Psoas muscle (tissue), 7 donors: ENCODE measurements at regions not wholly inside any gene's neighbourhood (a gene's known extent, or its start where the extent isn't known, plus 50 kb on each side); places are given as distances from the start of the nearest gene placed in this dataset.

Experiments
- ATAC-seq, 4 donors: fragments of 200-7000 bp; cut with Tn5 transposase; one replicate each; pipeline ENCODE4 v1.9.1; 2020; ENCODE audit warnings: moderate library complexity in 3 of 4, mild to moderate bottlenecking in 2 of 4
- DNase-seq, 2 donors: peaks; one replicate each; pipeline ENCODE4 v3.0.0-alpha.2; 2020
- H3K27ac ChIP-seq: fragments of 200-600 bp; one replicate; pipeline ENCODE4 v1.8.0; 2022
- H3K27me3 ChIP-seq, 3 donors: fragments of 200-600 bp in 1 of 3; one replicate each; pipeline versions ENCODE4 v1.6.1 to v1.8.0; 2013 to 2022; ENCODE audit warnings: low read length in 2 of 3, mild to moderate bottlenecking in 2 of 3, moderate library complexity in 1 of 3; ENCODE audit not compliant: insufficient read depth in 3 of 3
- H3K36me3 ChIP-seq, 2 donors: fragments of 200-600 bp in 1 of 2; one replicate each; pipeline versions ENCODE4 v1.6.1 to v1.8.0; 2013 to 2022; ENCODE audit warnings: low read depth in 1 of 2, mild to moderate bottlenecking in 1 of 2, moderate library complexity in 1 of 2; ENCODE audit not compliant: insufficient read depth in 1 of 2
- H3K4me1 ChIP-seq: fragments of 200-600 bp; one replicate; pipeline ENCODE4 v1.8.0; 2022
- H3K4me3 ChIP-seq: fragments of 200-600 bp; one replicate; pipeline ENCODE4 v1.8.0; 2022; ENCODE audit warnings: mild to moderate bottlenecking
- H3K9me3 ChIP-seq: fragments of 200-600 bp; one replicate; pipeline ENCODE4 v1.8.0; 2022
- WGBS, 3 donors: extraction: QIAGEN DNeasy Blood & Tissue Kit; methylation state at CpG; one replicate each; pipeline versions ENCODE4 v1.1.6 to v1.1.7; 2013; 5-methylcytosine and 5-hydroxymethylcytosine counted together
- intact Hi-C, 2 donors: fragments of 100-400 bp; cut with DNase I; formaldehyde crosslinking; loops; one replicate each; pipeline versions ENCODE4 v1.11.0 to v1.14.2; 2022
- TF ChIP-seq, protein P1 (sequence below): fragments of 200-600 bp; IDR thresholded peaks from one replicate; pipeline ENCODE4 v1.8.0; 2022; ENCODE audit warnings: antibody characterized with exemption
- donor health status: healthy with polysubstance abuse.
- donor health status: DM: no; HTN: no; CAD: no; lungs with moderate emphysema.
- donor health status: Bipolar disorder and iron deficiency.
- donor health status: healthy.
- donor health status: DM: yes; HTN: yes; CAD: no.
- donor health status: DM: no; HTN: no; CAD: no.
- donor health status: DM: yes; HTN: yes; CAD: no.

DNA sequence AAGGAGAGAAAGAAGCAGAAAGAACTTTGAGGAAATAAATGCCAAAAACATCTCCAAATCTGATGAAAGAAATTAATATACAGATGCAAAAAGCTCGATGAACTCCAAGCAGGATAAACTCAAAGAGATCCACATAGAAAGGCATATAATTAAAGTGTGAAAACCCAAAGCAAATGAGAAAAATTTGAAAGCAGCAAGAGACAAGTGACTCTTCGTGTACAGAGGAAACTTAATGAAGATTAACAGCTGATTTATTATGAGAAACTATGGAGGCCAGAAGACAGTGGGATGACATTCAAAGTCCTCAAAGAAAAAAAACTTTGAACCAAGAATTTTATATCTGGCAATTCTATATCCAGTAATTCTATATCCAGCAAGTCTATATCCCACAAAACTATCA is 163.0 kb upstream of the TMCC3 start:
- Histone ChIP-seq H3K27me3 (peaks cover 0 to 2% (median 0%) of the 10 kb centered on the region in 3 donors), H3K9me3 (peaks cover 33% of the 10 kb centered on the region), H3K4me1 (no peaks in the 10 kb centered on the region), H3K27ac (no peak overlapping the region), H3K36me3 (no peaks in the 10 kb centered on the region), H3K4me3 (no peak overlapping the region)
- ATAC-seq (no peak), DNase-seq (no peak)
- TF ChIP-seq, protein P1, sequence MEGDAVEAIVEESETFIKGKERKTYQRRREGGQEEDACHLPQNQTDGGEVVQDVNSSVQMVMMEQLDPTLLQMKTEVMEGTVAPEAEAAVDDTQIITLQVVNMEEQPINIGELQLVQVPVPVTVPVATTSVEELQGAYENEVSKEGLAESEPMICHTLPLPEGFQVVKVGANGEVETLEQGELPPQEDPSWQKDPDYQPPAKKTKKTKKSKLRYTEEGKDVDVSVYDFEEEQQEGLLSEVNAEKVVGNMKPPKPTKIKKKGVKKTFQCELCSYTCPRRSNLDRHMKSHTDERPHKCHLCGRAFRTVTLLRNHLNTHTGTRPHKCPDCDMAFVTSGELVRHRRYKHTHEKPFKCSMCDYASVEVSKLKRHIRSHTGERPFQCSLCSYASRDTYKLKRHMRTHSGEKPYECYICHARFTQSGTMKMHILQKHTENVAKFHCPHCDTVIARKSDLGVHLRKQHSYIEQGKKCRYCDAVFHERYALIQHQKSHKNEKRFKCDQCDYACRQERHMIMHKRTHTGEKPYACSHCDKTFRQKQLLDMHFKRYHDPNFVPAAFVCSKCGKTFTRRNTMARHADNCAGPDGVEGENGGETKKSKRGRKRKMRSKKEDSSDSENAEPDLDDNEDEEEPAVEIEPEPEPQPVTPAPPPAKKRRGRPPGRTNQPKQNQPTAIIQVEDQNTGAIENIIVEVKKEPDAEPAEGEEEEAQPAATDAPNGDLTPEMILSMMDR, result no peak
- intact Hi-C loops, result no loop called here
- WGBS, 3 donors, result 27 to 69% (median 33%) methylated on average over 2 of the region's 2 CpGs

DNA sequence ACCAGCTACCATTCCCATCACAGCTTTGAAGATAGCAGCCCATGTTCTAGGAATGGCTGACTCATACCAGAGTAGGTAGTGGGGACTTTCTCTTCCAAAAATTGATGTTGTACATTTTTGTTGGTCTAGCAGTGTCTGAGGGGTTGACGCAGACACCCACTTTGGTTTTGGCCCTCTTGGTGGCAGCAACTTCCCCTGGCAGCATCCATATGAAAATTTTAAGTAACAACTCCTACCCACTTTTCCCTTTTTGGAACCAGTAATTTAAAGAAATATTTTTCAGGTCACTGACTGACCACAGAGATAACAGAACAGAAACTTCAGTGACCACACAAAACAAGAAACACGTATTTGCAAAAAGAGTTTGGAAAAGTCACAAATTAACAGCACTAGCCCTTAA is 162.0 kb upstream of the TMCC3 start:
- intact Hi-C loops, result no loop called here
- WGBS, 3 donors, result 90 to 93% (median 93%) methylated on average over 2 of the region's 2 CpGs
- TF ChIP-seq, protein P1, result no peak

DNA sequence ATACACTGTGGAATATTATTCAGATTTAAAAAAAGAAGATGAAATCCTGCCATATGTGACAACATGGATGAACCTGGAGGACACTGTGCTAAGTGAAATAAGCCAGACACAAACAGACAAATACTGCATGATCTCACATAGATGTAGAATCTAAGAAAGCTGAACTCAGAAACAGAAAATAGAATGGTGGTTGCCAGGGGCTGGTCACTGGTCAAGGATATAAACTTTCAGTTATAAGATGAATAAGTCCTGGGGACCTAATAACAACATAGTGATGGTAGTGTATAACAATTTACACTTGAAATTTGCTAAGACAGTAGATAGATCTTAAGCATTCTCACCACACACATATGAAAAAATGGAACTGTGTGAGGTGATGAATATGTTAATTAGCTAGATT is 161.3 kb upstream of the TMCC3 start:
- ATAC-seq (no peak), DNase-seq (no peak)
- Histone ChIP-seq H3K4me1 (no peaks in the 10 kb centered on the region), H3K27me3 (peaks cover 0 to 2% (median 0%) of the 10 kb centered on the region in 3 donors), H3K4me3 (no peak overlapping the region), H3K9me3 (peaks cover 33% of the 10 kb centered on the region), H3K36me3 (no peaks in the 10 kb centered on the region), H3K27ac (no peak overlapping the region)
- TF ChIP-seq, protein P1, result no peak
- intact Hi-C loops, result no loop called here

More for the DNA sequence above, 162.0 kb upstream of the TMCC3 start:
- DNase-seq, result no peak
- no peaks in the 10 kb centered on the region for H3K36me3 ChIP-seq
- no peak overlapping the region for H3K4me3 ChIP-seq
- H3K27ac ChIP-seq, result no peak overlapping the region
- H3K27me3 ChIP-seq, result peaks cover 0 to 2% (median 0%) of the 10 kb centered on the region in 3 donors
- ATAC-seq, result no peak
- peaks cover 33% of the 10 kb centered on the region for H3K9me3 ChIP-seq
- no peaks in the 10 kb centered on the region for H3K4me1 ChIP-seq

DNA sequence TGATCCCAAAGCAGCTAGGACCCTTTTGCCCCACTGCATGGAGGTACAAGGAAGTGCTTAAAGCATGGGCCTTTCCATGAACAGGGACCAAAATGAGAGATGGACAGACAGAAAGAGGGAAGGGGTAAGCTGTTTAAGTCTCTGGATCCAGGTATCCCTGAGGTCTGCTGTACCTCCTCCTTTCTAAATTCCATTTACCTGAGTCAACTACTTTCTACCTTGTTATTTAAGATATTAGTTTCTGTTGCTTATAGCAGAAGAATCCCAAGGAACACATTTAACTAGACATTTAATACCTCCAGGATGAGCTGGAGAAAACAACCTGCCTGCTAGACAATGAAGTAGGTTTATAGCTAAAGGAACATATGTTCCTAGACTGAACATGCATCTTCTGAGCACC is 157.6 kb upstream of the TMCC3 start:
- ATAC-seq (no peak), DNase-seq (no peak)
- Histone ChIP-seq H3K4me3 (no peak overlapping the region), H3K4me1 (no peaks in the 10 kb centered on the region), H3K36me3 (no peaks in the 10 kb centered on the region), H3K27me3 (no peaks in the 10 kb centered on the region), H3K9me3 (peaks cover 18% of the 10 kb centered on the region), H3K27ac (no peak overlapping the region)
- TF ChIP-seq, protein P1, result no peak
- intact Hi-C loops, result no loop called here

DNA sequence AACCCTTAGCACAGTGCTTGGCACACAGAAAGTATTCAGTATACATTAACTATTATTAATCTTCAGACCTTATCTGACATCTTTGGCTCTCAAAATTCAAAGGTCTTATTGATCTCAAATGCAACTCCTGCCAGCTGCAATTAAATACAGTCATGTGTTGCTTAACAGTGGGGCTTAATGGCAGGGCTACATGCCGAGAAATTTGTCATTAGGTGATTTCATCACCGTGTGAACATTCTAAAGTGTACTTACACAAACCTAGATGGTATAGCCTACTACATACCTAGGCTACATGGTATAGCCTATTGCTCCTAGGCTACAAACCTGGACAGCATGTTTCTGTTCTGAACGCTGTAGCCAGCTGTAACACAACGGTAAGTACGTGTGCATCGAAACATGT is 156.3 kb upstream of the TMCC3 start:
- H3K36me3 ChIP-seq, result no peaks in the 10 kb centered on the region
- TF ChIP-seq, protein P1, result no peak
- H3K4me3 ChIP-seq, result no peak overlapping the region
- intact Hi-C loops, result no loop called here
- H3K27ac ChIP-seq, result no peak overlapping the region
- ATAC-seq (no peak), DNase-seq (no peak)
- WGBS, 3 donors, result 85 to 89% (median 86%) methylated on average over 6 of the region's 6 CpGs
- no peaks in the 10 kb centered on the region for H3K4me1 ChIP-seq
- H3K9me3 ChIP-seq, result peaks cover 8% of the 10 kb centered on the region
- no peaks in the 10 kb centered on the region for H3K27me3 ChIP-seq
